HG03378 (cell line): ENCODE measurements at regions not wholly inside any gene's neighbourhood (a gene's known extent, or its start where the extent isn't known, plus 50 kb on each side); places are given as distances from the start of the nearest gene placed in this dataset.
"Not testable (repeated sequence)": the region's sequence is repeated elsewhere in the genome, so short reads cannot be mapped to it uniquely, and the experiment has no call there.

Source experiments
- ATAC-seq: cut with Tn5 transposase; IDR thresholded peaks from one replicate; pipeline ENCODE4 v1.9.1; 2021; ENCODE audit warnings: mild to moderate bottlenecking, moderate library complexity; ENCODE audit not compliant: unreplicated experiment

DNA sequence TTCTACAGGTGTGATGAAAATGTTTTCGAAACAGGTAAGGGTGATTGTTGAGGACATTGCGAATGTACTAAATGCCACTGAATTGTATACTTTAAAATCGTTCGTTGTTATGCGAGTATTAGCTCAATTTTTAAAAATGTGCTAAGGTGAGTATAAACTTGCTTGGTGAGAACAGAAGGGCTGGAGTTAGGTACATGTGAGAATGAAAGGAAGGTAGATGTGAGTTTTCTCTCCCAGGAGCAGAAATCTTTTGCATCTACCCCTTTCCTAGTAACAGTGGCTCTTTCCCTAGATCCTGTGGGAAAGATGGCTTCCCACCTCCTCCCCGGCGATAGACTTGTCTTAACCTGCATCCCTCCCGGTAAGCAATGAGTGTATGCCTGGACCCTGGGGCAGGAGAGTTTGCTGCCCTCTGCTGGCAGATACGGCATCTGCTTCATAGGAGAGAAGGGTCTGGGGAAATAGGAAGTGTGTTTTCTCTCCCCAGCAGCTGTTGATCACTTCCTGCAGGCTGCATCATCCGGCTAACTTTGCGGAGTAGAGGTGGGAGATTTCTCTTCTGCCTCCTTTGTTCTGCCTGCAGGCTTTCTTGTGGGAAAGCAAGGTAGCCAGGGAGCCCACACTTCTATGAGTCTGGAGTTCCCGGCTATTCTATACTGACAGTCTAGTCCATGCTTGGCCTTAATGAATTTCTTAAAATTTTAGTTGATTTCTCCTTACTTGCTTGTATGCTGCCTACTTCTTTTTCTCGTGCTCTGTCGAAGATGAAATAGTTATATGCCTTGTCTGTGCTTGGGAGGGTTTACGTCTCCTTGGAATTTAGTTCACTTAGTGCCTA, 373.3 kb upstream of the SEMA6A start:
- peak; percentile 99 for ATAC-seq

DNA sequence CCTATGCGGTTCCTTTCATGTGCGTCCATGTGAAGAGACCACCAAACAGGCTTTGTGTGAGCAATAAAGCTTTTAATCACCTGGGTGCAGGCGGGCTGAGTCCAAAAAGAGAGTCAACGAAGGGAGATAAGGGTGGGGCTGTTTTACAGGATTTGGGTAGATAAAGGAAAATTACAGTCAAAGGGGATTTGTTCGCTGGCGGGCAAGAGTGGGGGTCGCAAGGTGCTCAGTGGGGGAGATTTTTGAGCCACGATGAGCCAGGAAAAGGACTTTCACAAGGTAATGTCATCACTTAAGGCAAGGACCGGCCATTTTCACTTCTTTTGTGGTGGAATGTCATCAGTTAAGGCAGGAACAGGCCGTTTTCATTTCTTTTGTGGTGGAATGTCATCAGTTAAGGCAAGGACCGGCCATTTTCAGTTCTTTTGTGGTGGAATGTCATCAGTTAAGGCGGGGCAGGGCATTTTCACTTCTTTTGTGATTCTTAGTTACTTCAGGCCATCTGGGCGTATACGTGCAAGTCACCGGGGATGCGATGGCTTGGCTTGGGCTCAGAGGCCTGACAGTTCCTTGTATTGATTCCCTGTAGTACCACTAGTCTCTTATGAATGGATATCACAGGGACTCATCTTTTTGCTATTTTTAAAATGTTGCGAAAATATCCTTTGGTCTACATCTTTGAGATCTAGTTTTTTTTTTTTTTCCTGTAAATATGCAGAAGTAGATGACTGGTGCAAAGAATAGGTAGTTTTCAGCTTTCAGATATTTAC, 371.2 kb upstream of the SEMA6A start:
- ATAC-seq = not testable (repeated sequence)

DNA sequence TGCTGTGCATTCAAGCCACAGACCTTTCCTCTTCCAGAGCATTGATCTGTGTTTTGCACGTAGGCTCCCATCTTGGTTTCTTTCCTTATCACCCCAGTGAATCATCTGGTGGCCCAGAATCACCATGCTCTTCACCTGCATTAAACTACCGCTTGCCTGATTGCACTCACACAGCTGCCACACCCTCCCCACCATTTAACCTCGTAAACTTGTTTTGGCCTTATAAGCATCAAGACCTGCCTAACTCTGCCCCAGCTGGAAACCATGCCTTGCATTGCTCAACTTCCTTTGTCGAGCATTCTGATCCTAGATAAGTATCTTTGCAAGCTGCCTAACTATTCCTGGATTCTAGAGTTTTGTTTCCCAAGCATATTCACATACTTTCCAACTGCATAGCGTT, 369.6 kb upstream of the SEMA6A start:
- no peak for ATAC-seq

DNA sequence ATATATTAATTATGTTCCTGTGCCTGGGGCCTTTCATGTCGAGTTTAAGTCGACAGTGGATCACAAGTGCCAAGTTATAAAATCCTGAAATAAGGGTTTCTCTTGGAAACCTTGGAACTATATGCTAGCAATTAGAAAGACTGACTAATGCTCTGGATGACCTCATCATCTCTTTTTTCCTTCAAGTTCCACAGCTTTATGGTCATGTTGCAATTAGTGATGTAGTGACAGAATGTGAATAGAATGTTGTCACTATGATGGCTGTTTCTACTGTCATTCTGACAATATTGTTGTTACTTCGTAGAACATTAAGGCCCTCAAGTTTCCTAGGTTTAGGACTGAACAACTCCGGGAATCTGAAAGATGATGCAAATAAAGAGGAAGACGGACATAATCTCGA, 368.0 kb upstream of the SEMA6A start:
- ATAC-seq = no peak

DNA sequence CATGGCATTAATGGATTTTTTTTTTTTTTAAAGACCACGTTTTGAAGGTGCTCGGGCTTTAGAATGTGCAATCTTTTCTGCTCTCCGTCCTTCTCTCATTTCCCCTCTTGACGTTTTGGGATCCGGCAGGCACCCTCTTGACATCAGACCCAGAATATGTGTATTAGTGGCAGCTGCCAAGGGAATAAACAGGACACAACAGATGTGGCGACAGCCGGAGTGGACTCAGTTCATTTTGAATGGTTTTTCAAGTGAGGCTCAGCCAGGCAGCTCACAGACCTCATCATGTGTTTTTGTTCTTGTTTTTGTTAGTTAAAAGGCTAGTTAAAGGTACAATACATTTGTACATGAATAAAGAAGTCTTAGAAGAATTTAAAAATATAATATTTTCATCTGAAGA, 365.0 kb upstream of the SEMA6A start:
- ATAC-seq = no peak

DNA sequence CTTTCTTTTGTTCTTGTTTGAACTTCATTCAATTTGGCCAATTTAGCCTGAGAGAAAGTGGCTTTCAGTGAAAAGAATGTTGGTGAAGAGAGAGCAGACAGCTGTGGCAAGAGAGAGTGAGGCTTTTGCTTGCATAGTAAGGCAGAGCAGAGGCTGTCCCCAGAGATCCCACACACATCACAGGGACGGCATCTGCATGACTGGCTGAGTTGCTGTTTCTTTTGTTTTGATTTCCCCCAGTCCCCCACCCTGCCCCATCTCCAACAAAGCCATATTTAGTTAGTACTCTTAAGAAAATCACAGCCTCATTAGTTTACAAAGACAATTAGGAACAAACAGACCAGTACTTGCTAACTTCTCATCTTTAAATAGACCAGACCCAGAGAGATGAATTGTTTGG, 363.9 kb upstream of the SEMA6A start:
- no peak for ATAC-seq

DNA sequence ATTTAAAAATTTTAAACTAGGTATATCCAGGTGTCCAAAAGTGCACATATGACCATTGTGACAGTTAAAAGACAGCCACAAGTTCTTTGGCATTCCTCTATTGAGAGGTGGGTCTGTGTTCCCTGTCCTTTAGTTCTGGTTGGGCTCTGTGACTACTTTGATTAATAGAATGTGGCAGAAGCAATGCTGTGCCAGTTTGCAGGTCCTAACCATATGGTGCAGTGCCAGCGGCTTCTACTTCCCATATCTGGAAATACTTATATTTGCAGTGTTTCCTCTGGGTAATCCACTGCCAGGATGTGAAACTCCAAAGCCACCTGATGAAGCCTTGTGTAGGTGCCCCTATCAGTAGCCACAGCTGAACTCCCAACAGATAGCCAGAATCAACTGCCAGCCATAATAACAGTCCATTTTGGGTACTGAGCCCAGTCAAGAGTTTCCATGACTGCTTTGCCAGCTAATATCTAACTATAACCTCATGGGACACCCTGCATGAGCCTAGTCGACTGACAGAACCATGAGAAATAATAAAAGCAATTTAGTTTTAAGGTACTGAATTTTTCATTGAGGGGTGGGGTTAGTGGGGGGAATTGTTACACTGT, 361.0 kb upstream of the SEMA6A start:
- no peak for ATAC-seq

DNA sequence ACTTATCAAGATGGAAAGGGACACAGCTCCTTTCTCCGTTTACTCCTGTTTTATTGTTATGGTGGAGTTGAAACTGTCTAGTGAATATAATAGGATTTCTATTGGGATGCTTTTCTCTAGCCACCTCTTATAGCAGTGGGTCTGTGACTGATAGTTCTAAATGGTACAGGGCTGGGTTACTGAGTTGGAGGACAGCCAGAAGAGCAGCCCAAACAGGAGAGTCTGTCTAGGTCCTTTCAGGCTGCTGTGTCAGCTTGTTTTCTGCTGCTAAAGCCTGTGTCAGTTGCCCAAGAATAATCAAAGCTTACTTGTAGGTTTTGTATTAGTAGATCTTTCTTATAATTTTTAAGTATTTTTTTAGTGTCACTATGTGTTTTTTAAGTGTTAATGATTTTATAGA, 356.0 kb upstream of the SEMA6A start:
- no peak for ATAC-seq

DNA sequence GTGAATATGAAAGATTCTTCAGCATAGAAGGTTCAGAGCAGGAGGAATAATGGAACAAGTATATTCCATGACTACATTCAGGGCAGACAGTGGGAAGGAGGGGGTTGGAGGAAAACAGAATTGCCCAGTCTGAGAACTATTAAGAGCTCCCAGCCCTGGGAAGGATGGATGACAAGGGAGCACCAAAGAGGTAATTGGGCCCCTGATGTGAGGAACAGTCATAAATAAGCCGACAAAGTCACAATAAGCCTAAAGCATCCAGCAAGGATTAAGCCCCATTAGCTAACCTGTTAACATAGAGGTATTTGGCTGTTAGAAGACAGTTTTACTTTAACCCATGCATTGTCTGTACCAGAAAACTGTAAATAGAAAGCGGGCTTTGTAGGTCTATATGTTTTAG, 348.7 kb upstream of the SEMA6A start:
- ATAC-seq = no peak

DNA sequence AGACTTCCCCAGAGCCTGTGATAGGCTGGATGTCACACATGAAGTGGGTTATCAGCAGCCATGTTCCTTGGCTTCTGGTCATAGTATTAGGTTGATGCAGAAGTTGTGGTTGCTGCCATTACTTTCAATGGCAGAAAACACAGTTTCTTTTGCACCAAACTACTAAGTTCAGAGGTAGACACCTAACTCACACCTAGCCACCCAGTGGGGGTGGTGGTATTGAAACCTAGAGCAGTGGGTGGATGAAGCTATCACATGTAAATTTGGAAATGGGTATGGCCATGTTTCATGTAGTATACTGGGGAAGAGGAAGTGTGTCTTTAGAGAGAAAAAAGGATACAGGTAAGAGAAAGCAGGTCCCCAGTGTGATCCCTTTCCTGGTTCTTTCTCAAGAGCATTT, 347.9 kb upstream of the SEMA6A start:
- peak; percentile 93 for ATAC-seq

DNA sequence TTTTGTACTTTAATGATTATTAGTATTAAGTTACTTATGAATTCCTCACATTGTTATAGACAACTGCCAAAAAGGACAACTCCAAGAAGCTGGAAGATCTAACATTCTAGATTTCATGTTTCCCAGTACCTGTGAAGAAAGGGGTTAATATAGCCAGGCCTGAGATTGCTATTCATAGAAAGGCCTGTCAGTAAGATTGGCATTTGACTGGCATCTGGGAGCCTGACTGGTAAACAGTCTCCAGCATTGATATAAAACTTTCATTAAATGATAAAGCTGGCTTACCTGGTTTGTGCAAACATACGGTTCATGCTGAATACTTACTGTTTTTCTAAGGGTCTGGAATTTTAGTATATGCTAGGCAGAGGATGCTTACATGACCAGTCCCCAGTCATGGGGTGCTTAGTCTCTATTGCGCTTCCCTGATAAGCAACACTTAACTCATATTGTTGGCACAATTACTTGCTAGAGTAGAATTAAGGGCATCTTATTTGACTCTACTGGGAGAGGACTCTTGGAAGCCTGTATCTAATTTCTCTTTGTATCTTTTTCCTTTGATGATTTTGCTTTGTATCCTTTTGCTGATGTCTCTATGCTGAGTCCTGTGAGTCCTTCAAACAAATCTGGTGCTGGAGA, 340.4 kb upstream of the SEMA6A start:
- ATAC-seq = no peak

DNA sequence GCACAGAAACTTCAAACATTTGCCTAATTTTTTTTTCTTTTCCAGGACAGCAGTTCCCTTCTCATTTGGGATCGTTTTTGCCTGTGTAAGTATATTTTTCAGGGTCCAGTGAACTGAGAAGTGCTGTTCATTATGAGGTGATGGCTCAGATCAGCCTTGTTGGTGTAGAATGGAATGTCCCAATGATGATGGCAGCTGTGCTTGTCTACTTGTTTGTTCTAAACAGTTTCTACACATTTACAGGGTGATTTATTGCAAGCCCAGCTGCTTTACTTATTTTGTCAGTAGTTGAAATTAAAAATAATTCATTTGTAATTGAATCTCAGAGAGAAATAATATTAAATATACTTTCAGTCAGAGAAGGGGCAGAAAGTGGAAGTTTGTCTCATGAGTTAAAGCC, 337.6 kb upstream of the SEMA6A start:
- no peak for ATAC-seq

DNA sequence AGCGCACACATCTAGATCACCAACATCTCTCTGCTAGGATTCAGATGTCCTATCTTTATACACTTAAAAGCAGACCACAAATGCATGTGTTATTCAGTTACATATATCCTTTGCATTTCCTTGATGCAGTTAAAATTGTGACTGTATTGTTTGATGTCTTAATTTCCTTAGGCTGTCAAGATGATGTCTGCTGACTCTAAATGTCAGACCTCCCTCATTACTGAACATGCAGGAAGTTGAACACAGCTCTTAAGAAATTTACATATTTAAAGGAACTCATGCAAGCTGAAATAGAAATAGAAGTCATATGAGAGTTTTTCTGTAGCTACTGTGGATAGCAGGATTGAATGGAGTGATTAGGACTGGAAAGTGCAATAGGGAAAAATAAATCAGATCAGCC, 336.5 kb upstream of the SEMA6A start:
- ATAC-seq = no peak

DNA sequence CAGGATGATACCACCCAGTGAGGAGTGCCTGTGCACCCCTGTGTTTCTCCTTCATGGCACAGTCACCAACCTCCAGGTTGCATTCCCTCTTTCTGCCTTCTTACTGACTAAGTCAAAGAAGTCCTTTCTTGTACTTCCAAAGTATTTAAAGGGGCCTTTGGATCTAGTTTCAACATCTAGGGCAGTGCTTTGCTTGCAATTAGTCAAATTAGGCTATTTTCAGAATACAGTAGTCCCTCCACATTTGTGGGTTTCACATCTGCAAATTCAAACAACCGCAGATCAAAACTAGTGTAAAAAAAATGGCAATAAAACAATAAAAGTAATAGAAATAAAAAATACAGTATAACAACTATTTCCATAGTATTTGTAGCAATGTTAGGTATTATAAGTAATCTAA, 333.9 kb upstream of the SEMA6A start:
- peak; percentile 70 for ATAC-seq

DNA sequence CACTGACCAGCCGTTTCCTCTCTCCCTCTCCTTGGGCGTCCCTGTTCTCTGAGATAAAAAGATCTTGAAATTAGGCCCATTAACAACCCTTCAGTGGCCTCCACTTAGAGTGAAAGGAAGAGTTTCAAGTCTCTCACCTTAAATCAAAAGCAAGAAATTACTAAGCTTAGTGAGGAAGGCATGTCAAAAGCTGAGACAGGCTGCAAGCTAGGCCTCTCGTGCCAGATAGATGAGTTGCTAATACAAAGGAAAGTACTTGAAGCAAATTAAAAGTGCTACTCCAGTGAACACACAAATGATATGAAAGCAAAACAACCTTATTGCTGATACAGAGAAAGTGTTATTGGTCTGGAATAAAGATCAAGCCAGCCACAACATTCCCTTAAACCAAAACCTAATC, 331.3 kb upstream of the SEMA6A start:
- ATAC-seq = peak; percentile 40

DNA sequence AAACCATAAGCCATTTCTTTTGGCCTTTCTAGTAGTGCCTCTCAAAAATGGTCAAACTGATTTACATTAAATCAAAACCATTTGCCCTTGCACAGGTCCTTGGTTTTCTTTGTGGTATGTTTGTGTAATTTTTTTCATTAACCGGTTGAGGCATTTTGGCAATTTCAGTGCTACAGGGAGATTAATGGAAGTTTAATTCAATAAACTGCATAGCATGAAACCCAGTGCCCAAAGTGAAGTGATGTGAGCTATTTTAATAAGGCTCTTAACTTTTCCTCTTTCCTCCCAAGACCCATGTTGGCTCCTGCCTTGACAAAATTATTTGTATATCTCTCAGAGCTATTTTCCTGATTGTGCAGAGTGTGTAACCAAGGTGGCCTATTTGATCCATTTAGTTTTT, 326.2 kb upstream of the SEMA6A start:
- ATAC-seq = no peak

DNA sequence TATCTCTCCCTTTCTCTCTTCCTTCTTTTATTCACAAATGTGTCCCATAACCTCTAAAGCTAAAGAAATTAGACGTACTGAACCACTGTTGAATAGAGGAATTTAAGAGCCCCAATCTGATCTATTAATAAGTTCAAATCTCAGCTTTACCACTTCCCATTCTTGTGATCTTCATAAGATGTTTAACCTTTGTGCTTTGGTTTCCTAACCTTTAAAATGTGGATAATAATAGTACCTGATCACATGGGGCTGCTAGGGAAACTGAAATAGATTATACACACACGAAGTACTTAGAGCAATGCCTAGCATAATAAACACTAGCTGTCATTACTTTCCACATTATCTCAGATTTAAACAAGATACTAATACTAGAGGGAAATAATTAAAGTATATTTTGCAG, 324.3 kb upstream of the SEMA6A start:
- peak; percentile 76 for ATAC-seq

DNA sequence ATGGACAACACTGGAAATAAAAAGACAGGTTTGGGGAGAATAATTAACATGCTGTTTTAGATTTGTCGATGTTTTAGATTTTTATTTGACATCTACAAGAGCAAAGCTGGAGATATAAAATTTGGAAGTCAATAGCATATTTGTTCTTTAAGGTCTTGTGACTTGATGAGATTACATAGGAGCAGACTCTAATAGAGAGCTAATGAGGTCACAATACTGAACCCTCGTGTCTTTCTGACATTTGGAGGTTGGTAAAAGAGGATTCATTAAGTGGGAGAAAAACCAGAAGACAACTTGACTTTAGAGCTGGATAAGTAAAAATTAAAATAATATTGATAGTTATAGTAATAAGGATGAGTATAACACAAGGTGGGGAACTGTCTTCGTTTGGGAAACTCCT, 322.7 kb upstream of the SEMA6A start:
- ATAC-seq = no peak

DNA sequence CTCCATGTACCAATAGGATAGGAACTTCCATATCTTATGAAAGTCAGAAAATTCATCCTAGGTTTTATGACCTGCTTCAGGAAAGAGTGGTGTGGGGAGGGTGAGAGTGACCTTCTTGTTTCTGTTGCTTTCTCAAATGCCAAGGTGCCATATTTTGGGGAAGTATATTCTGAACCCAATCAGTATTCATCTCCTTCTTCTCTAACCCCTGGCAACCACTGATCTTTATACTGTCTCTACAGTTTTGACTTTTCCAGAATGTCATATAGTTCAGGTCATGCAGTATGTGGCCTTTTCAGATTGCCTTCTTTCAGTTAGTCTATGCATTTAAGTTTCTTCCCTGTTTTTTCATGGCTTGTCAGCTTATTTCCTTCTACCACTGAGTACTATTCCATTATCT, 321.4 kb upstream of the SEMA6A start:
- ATAC-seq = no peak

DNA sequence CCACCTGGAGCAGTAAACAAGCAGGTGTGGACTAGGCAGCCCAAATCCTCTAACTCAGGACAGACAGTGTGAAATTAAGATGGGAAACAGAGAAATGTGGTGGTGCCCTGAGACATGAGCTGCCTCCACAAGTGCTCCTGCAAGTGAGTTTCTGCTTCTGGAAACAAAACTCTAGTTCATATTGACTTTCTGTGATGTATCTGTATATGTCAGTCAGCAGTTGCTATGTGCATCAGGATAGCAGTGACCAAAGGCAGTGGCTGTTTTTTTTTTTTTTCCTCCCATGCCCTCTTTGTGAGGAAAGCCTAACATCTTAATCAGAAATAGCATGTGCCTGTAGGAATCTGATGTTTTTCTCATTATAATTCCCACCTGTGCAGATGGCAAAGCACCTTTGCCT, 318.4 kb upstream of the SEMA6A start:
- no peak for ATAC-seq

DNA sequence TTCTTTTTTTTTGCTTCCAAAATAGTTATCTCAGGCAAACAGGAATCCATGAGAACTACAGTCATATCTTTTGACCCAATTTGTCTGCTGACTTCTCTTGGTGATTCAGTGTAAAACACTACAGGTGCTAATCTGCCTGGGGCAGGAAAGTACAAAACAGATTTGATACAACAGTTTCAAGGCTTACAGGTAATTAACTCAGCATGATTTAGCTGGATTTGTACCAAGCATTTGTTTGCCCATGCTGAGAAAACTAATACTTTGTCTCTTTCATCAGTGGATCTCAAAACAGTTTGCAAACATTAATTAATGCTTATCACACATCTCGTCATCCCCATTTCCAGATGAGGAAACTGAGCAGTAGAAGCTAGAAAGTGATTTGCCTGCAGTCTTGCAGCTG, 312.5 kb upstream of the SEMA6A start:
- no peak for ATAC-seq

DNA sequence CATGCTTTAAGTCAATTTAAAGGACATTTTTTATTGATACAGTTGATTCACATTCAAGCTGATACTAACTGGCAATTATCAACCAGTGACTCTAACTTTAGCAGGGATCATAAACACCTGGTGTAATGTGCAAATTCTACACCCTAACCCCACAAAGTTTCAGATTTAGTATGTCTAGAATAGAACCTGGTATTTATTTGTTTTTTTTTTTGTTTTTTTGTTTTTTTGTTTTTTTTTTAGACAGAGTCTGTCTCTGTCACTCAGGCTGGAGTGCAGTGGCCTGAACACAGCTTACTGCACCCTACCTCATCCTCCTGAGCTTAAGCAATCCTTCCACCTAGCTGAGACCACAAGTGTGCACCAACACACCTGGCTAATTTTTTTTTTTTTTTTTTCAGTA, 311.2 kb upstream of the SEMA6A start:
- ATAC-seq = peak; percentile 72
